ENCODE measurements at regions not wholly inside any gene's neighbourhood (a gene's known extent, or its start where the extent isn't known, plus 50 kb on each side); places are given as distances from the start of the nearest gene placed in this dataset.

DNA sequence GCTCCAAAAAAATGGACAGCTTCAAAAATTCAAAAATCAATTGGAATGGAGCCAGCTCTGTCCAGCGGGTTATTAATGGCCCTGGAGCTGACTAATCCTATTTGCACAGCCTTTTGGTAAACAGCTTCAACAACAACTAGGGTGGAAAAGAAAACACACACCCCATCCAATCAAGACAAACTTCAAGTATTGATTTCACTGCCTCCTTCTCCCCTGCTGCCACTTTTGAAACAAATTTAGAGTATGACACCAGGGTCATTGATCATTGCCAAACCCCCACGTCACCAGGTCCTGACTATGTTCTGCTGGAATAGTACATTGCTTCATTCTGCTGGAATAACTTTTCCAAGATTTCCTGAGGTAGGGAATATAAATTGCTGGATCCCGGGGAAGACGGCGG lies 56.8 kb upstream of the GTF3A start:
- H3K4me3 ChIP-seq (ENCODE audit: low read depth, low read length): no peak overlapping the region

GRCh38 chr13:27370305-27370872 lies 54.0 kb upstream of the GTF3A start:
- no peak overlapping the region for H3K4me3 ChIP-seq (ENCODE audit: low read depth, low read length)

DNA sequence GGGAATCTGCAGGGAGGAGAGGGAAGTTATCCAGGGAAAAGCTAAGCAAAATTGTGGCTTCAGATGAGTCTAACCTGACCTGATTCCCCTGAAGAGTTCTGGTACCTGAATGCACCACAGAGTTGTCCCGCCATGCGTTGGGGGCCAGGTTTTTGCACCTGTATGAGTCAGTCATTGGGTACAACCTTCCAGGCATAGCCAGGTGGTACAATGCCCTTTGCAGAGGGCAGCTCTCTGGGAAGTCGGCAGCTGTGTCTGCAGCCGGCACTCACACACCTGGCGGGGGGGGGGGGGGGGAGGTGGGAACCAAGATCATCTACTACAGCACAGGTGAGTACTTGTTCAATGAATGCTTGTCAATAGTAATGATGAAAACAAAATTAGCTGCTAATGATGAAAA lies 52.5 kb upstream of the GTF3A start:
- H3K4me3 ChIP-seq (ENCODE audit: low read depth, low read length): no peak overlapping the region

GRCh38 chr13:27372896-27373295 lies 51.5 kb upstream of the GTF3A start:
- no peak overlapping the region for H3K4me3 ChIP-seq (ENCODE audit: low read depth, low read length)

DNA sequence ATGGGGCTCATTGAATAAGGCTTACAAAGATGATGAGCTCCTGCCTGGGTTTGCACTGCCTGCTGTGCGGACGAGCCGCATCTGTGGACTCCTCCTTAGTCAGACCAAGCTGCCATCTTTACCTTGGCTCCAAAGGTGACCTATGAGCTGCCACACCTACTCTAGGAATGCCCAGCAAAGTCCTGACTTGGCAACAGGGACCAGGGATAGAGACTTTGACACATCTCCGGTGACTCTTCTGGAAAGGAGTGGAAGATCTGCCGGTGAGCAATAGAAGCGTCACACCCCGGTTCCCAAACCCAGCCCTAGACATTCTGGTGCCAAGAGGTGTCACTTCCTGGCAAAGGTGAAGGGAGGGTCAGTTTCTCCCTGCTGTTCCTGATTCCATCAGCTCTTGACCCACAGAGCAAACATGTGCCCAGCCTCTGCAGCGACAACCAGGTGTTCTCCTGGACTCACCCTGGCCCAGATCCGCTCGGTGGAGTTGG lies 50.2 kb upstream of the GTF3A start:
- no peak overlapping the region for H3K4me3 ChIP-seq (ENCODE audit: low read depth, low read length)
